Small intestine (tissue), 7 donors: ENCODE measurements at regions not wholly inside any gene's neighbourhood (a gene's known extent, or its start where the extent isn't known, plus 50 kb on each side); places are given as distances from the start of the nearest gene placed in this dataset.
A peak's percentile ranks its signal among the peaks of the same experiment; 100 is the strongest.

Experiments used
- DNase-seq, 2 donors: peaks; one replicate each; pipeline versions ENCODE4 v3.0.0 to v3.0.0-alpha.2; 2013
- FAIRE-seq: peaks from 2 replicates; lab custom pipeline; 2012; peaks lifted over from hg19 to GRCh38; lab: Jason Lieb, UNC
- H3K27ac ChIP-seq, 3 donors: one replicate each; pipeline ENCODE4 v1.5.1; 2013; ENCODE audit warnings: low read length in 2 of 3, mild to moderate bottlenecking in 2 of 3, control low read depth in 1 of 3, inconsistent platforms in 1 of 3, low read depth in 1 of 3, moderate library complexity in 1 of 3
- H3K27me3 ChIP-seq, 3 donors: one replicate each; pipeline ENCODE4 v1.6.1; 2013; ENCODE audit warnings: low read length in 3 of 3, inconsistent platforms in 1 of 3; ENCODE audit not compliant: control insufficient read depth in 3 of 3, insufficient read depth in 3 of 3
- H3K36me3 ChIP-seq, 3 donors: one replicate each; pipeline ENCODE4 v1.6.1; 2013; ENCODE audit warnings: low read length in 3 of 3, inconsistent platforms in 1 of 3, low read depth in 1 of 3, mild to moderate bottlenecking in 1 of 3, moderate library complexity in 1 of 3; ENCODE audit not compliant: control insufficient read depth in 3 of 3, insufficient read depth in 2 of 3
- H3K4me1 ChIP-seq, 3 donors: one replicate each; pipeline ENCODE4 v1.6.1; 2013; ENCODE audit warnings: low read length in 2 of 3, inconsistent platforms in 1 of 3, low read depth in 1 of 3, mild to moderate bottlenecking in 1 of 3, moderate library complexity in 1 of 3; ENCODE audit not compliant: control insufficient read depth in 3 of 3, insufficient read depth in 2 of 3
- H3K4me3 ChIP-seq, 3 donors: one replicate each; pipeline ENCODE4 v1.5.1; 2013; ENCODE audit warnings: low read length in 3 of 3, control low read depth in 1 of 3, inconsistent platforms in 1 of 3, low read depth in 1 of 3, mild to moderate bottlenecking in 1 of 3, moderate library complexity in 1 of 3
- H3K9me3 ChIP-seq, 2 donors: one replicate each; pipeline ENCODE4 v1.6.1; 2013; ENCODE audit warnings: low read depth in 1 of 2, low read length in 1 of 2; ENCODE audit not compliant: control insufficient read depth in 2 of 2, insufficient read depth in 1 of 2
- WGBS, 3 donors: extraction: QIAGEN DNeasy Blood & Tissue Kit; methylation state at CpG; one replicate each; pipeline ENCODE4 v1.1.7; 2013; 5-methylcytosine and 5-hydroxymethylcytosine counted together
- donor health status: healthy with polysubstance abuse.
- donor health status: control.
- donor health status: control.
- donor health status: Bipolar disorder and iron deficiency.
- donor health status: healthy.

- H3K4me3 ChIP-seq = no peak overlapping the region
- H3K4me1 ChIP-seq = no peaks in the 10 kb centered on the region
- H3K36me3 ChIP-seq = no peaks in the 10 kb centered on the region
- 24 to 28% (median 26%) methylated on average over 14 of the region's 14 CpGs for WGBS, 3 donors
- H3K27ac ChIP-seq = no peak overlapping the region
- FAIRE-seq (peak; percentile 89), DNase-seq (peak; percentile 52 to 53)
- H3K9me3 ChIP-seq = no peaks in the 10 kb centered on the region
- H3K27me3 ChIP-seq = no peaks in the 10 kb centered on the region
Observed at GRCh38 chr19:34096020-34096915, 76.0 kb upstream of the LSM14A start.

- DNase-seq (no peak), FAIRE-seq (no peak)
- no peak overlapping the region for H3K27ac ChIP-seq
- no peaks in the 10 kb centered on the region for H3K9me3 ChIP-seq
- H3K4me1 ChIP-seq = no peaks in the 10 kb centered on the region
- no peaks in the 10 kb centered on the region for H3K27me3 ChIP-seq
- no peak overlapping the region for H3K4me3 ChIP-seq
- 49 to 62% (median 57%) methylated on average over 5 of the region's 5 CpGs for WGBS, 3 donors
- H3K36me3 ChIP-seq = no peaks in the 10 kb centered on the region
Observed at GRCh38 chr19:34104096-34104495, 68.2 kb upstream of the LSM14A start.

GRCh38 chr19:34104557-34104956 is 67.7 kb upstream of the LSM14A start:
- Histone ChIP-seq H3K27ac (no peak overlapping the region), H3K9me3 (no peaks in the 10 kb centered on the region), H3K27me3 (no peaks in the 10 kb centered on the region), H3K4me3 (no peak overlapping the region), H3K4me1 (no peaks in the 10 kb centered on the region), H3K36me3 (no peaks in the 10 kb centered on the region)
- WGBS, 3 donors = 33 to 39% (median 33%) methylated on average over 5 of the region's 5 CpGs
- no peak for FAIRE-seq
- DNase-seq = no peak

GRCh38 chr19:34109596-34109995 is 62.7 kb upstream of the LSM14A start:
- WGBS, 3 donors = 28 to 34% (median 33%) methylated on average over 3 of the region's 3 CpGs
- no peak overlapping the region for H3K27ac ChIP-seq
- H3K4me3 ChIP-seq = no peak overlapping the region
- no peaks in the 10 kb centered on the region for H3K36me3 ChIP-seq
- peaks cover 0 to 3% (median 0%) of the 10 kb centered on the region in 3 donors for H3K27me3 ChIP-seq
- DNase-seq (no peak), FAIRE-seq (no peak)
- no peaks in the 10 kb centered on the region for H3K9me3 ChIP-seq
- no peaks in the 10 kb centered on the region for H3K4me1 ChIP-seq

GRCh38 chr19:34118879-34119748 is 53.2 kb upstream of the LSM14A start:
- Histone ChIP-seq H3K4me3 (no peak overlapping the region), H3K36me3 (no peaks in the 10 kb centered on the region), H3K9me3 (no peaks in the 10 kb centered on the region), H3K27ac (no peak overlapping the region), H3K27me3 (peaks cover 0 to 6% (median 0%) of the 10 kb centered on the region in 3 donors), H3K4me1 (no peaks in the 10 kb centered on the region)
- 48 to 50% (median 49%) methylated on average over 8 of the region's 8 CpGs for WGBS, 3 donors
- FAIRE-seq = no peak
- no peak for DNase-seq

GRCh38 chr19:34120141-34120540 is 52.2 kb upstream of the LSM14A start:
- H3K4me3 ChIP-seq = no peak overlapping the region
- no peak overlapping the region for H3K27ac ChIP-seq
- no peak for DNase-seq
- no peak for FAIRE-seq
- no peaks in the 10 kb centered on the region for H3K36me3 ChIP-seq
- H3K9me3 ChIP-seq = no peaks in the 10 kb centered on the region
- no peaks in the 10 kb centered on the region for H3K4me1 ChIP-seq
- 83 to 89% (median 84%) methylated on average over 11 of the region's 11 CpGs for WGBS, 3 donors
- peaks cover 0 to 6% (median 0%) of the 10 kb centered on the region in 3 donors for H3K27me3 ChIP-seq

- Histone ChIP-seq H3K9me3 (no peaks in the 10 kb centered on the region), H3K4me1 (no peaks in the 10 kb centered on the region), H3K27ac (no peak overlapping the region), H3K4me3 (no peak overlapping the region), H3K36me3 (no peaks in the 10 kb centered on the region), H3K27me3 (peaks cover 0 to 6% (median 0%) of the 10 kb centered on the region in 3 donors)
- 55 to 61% (median 57%) methylated on average over 8 of the region's 8 CpGs for WGBS, 3 donors
- FAIRE-seq (no peak), DNase-seq (peak; percentile 17 to 34)
Observed at GRCh38 chr19:34120846-34121639, 51.3 kb upstream of the LSM14A start.
